NCI-H1092 treated with DMSO at 0.1 percent for 48 hours (cell line): ENCODE measurements at regions not wholly inside any gene's neighbourhood (a gene's known extent, or its start where the extent isn't known, plus 50 kb on each side); places are given as distances from the start of the nearest gene placed in this dataset.
A peak's percentile ranks its signal among the peaks of the same experiment; 100 is the strongest.
"Not testable (repeated sequence)": the region's sequence is repeated elsewhere in the genome, so short reads cannot be mapped to it uniquely, and the experiment has no call there.

ENCODE experiments used
- DNase-seq: peaks from one replicate; lab custom pipeline; 2025; lab: John Stamatoyannopoulos, UW

DNA sequence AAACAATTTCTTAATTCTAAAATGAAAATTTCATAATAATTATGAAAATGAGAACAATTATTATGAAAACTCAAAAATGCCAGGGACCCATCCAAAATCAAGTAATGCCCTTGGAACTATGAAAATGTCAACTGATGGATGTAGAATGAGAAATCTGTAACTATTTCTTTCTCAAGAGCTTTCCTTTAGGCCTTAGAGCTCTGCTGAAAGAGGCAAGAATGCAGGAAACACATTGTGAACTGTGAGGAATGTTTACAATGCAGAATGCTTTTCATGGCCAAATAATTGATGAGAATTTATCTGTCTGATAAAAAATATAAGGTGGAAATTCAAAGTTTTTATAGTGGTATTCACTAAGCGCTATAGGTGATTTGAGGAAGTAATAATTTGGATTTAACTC lies 207.1 kb upstream of the PCDH18 start:
- DNase-seq = no peak

GRCh38 chr4:137738375-137738990 lies 206.2 kb upstream of the PCDH18 start:
- DNase-seq = no peak

- DNase-seq = no peak
These were observed 203.3 kb upstream of the PCDH18 start for GRCh38 chr4:137735561-137736104.

DNA sequence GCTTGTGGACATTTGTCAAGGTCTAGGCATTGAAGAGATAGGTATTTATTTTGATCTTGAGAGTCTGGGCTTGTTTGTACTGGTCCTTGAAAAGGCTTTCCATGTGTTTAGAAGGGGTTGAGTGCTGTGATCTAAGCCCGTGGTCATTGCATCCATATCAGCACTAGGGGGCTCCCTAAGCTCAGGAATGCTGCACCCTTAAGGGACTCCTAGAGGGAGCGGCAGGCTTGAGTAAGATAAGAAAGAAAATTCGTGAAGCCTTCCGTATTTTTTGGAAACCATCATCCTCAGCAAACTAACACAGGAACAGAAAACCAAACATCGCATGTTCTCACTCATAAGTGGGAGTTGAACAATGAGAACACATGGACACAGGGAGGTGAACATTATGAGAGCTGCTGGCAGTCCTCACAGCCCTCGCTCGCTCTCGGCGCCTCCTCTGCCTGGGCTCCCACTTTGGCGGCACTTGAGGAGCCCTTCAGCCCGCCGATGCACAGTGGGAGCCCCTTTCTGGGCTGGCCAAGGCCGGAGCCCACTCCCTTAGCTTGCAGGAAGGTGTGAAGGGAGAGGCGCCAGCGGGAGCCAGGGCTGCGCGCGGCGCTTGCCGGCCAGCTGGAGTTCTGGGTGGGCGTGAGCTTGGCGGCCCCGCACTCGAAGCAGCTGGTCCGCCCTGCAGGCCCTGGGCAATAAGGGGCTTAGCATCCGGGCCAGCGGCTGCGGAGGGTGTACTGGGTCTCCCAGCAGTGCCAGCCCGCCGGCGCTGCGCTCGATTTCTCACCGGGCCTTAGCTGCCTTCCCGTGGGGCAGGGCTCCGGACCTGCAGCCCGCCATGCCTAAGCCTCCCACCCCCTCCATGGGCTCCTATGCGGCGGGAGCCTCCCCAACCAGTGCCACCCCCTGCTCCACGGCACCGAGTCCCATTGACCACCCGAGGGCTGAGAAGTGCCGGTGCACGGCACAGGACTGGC lies 201.2 kb upstream of the PCDH18 start:
- not testable (repeated sequence) for DNase-seq

GRCh38 chr4:137722910-137723309 lies 190.6 kb upstream of the PCDH18 start:
- DNase-seq = no peak

GRCh38 chr4:137711502-137711901 lies 179.2 kb upstream of the PCDH18 start:
- no peak for DNase-seq

DNA sequence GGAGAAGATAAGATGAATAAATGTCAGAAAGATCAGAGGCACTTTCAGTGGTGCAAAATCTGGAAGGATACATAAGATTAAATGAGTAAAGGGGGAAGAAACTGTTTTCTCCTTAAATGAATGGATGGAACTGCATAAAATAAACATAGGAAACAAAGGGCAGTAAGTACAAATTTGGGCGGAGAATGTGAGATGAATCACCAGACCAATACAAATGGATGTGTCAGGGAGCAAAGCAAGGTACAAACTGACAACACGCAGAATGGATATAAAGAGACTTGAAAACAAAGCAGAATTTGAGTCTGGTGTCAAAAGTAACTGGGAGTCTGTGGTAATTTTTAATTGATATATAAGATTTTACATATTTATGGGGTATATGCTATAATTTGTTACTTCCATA lies 175.3 kb upstream of the PCDH18 start:
- DNase-seq = no peak

GRCh38 chr4:137707102-137707620 lies 174.9 kb upstream of the PCDH18 start:
- no peak for DNase-seq

DNA sequence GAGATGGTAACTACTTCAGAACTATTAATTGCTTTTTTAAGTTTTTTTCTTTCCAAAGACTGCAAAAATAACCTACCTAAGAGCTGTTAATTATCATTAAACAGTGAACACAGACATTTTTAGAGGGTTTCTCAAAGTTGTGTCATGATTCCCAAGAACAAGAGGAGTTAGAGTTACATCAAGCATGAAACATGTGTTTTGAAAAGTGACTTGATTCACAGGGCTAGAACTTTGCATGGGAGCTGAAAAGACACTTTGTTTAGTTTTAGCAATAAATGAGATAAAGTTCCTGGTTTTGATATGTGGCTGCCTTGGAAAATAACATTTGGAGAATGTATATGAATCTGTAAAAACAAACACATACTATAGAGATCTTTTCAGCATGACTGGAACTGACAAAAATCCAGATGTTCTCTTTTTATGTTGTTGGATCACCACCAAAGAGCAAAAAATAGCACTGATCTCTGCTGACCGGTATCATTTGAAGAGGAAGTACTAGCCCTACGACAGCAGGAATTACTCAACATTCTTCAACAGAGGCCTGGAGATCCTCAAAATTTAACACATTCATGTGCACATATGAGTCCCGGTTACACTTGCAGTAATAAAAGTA lies 173.0 kb upstream of the PCDH18 start:
- no peak for DNase-seq

DNA sequence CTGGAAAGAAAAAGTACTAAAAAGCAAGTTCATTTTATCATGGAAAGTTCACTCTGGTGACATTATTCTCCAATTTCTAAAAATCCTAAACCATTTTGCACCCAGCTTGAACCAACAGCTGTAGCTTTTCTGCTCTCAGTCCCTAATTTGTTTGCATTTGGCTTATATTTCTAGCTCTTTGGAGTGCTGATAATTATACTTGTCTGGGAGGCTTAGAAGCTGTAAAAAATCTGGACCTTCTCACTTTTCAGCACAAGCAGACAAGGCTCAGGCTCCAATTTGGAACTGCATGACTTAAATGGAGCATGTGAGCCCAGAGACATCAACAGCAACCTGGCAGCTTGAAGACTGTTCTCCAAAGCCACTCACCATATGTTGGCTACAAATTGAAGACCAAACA lies 170.9 kb upstream of the PCDH18 start:
- DNase-seq = peak; percentile 93

GRCh38 chr4:137702512-137702911 lies 170.2 kb upstream of the PCDH18 start:
- no peak for DNase-seq

GRCh38 chr4:137701401-137701800 lies 169.1 kb upstream of the PCDH18 start:
- no peak for DNase-seq

DNA sequence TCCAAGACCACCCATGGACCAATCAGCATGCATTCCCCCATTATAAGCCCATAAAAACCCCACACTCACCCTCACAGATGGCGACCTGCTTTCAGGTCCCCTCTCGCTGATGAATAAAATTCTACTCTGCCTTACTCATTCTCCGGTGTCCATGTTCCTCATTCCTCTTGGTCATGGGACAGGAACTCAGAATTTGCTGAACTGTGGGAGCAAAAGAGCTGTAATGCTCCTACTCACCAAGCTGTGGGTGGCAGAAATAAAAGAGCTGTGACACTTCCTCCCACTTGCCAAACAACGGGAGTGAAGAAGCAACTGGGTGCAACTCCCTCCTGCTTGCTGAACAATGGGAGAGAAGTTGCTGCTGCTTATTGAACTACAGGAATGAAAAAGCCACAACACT lies 168.5 kb upstream of the PCDH18 start:
- no peak for DNase-seq

DNA sequence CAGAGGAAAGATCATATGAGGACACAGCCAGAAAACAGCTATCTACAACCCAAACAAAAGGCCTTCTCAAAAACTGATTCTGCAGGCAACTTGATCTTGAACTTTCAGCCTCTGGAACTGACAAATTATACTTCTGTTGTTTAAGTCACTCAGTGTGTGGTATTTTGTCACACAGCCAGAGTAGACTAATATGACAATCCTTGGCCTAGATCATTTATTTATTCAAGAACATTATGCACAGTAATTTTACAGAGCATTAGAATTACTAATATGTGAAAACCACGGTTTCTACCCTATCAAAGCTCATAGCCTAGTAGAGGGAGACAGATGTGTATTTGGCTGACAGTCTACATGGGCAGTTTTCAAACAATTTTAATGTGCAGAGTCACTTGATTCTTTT lies 167.8 kb upstream of the PCDH18 start:
- no peak for DNase-seq

DNA sequence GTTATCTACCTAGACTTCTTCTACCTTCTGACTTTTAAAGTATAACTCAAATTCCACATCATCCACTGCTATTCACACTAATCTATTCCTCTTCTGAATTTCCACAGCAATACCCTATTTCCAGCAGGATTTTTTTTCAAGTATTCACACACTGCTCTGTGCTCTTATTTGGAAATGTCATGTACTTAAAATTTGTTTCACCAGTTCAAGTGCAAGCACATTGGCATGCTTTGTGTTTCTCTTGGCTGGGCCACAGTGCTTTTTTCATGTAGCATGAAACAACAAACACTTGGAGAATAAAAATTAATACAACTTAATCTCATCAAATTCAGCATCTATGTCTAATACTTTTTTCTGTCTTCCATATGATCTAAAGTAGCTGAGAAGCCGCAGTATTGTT lies 161.8 kb upstream of the PCDH18 start:
- no peak for DNase-seq

GRCh38 chr4:137693641-137694040 lies 161.3 kb upstream of the PCDH18 start:
- DNase-seq = no peak

- no peak for DNase-seq
These were observed 159.9 kb upstream of the PCDH18 start for GRCh38 chr4:137692205-137692604.

- DNase-seq = no peak
These were observed 156.4 kb upstream of the PCDH18 start for GRCh38 chr4:137688651-137689050.

- DNase-seq = no peak
These were observed 153.1 kb upstream of the PCDH18 start for GRCh38 chr4:137685357-137685756.

GRCh38 chr4:137681081-137681480 lies 148.8 kb upstream of the PCDH18 start:
- DNase-seq = no peak

GRCh38 chr4:137678796-137679195 lies 146.5 kb upstream of the PCDH18 start:
- DNase-seq = no peak

- no peak for DNase-seq
These were observed 145.6 kb upstream of the PCDH18 start for GRCh38 chr4:137677863-137678262.
